ENCODE measurements at regions not wholly inside any gene's neighbourhood (a gene's known extent, or its start where the extent isn't known, plus 50 kb on each side); places are given as distances from the start of the nearest gene placed in this dataset.

DNA sequence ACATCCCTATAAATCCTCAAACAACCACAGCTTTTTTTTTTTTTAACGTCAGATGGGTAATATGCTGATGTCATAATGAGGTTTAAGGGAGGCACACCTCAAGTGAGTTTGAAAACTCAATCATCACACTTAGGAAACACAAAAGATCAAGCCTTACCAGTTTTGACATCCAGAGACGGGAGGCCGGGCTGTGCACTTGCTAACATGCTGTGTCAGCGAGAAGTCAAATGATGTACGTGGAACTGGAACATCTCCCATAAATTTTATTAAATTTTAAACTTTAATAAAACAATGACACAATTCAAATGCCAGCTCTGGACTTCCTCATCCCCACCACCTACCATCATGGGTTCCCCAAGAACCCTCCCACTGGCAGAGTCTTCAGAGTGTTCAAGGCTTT lies 117.6 kb downstream of the C5orf15 start:
- no peak for TF ChIP-seq EZH2 (IDR thresholded peaks at IDR 0.05; ENCODE audit: low read length, missing control alignments)
- TF ChIP-seq, protein P1, sequence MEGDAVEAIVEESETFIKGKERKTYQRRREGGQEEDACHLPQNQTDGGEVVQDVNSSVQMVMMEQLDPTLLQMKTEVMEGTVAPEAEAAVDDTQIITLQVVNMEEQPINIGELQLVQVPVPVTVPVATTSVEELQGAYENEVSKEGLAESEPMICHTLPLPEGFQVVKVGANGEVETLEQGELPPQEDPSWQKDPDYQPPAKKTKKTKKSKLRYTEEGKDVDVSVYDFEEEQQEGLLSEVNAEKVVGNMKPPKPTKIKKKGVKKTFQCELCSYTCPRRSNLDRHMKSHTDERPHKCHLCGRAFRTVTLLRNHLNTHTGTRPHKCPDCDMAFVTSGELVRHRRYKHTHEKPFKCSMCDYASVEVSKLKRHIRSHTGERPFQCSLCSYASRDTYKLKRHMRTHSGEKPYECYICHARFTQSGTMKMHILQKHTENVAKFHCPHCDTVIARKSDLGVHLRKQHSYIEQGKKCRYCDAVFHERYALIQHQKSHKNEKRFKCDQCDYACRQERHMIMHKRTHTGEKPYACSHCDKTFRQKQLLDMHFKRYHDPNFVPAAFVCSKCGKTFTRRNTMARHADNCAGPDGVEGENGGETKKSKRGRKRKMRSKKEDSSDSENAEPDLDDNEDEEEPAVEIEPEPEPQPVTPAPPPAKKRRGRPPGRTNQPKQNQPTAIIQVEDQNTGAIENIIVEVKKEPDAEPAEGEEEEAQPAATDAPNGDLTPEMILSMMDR (conservative IDR thresholded peaks at IDR 0.05 in 1 of 2, IDR thresholded peaks at IDR 0.05 in 1 of 2; ENCODE audit: low read depth in 1 of 2, low read length in 2 of 2) = no peak

All from fibroblast of lung (primary cell).